ENCODE measurements at regions not wholly inside any gene's neighbourhood (a gene's known extent, or its start where the extent isn't known, plus 50 kb on each side); places are given as distances from the start of the nearest gene placed in this dataset.

GRCh38 chr15:23853286-23853685, 166.2 kb upstream of the NDN start:
- Histone ChIP-seq H3K9me3 (no peaks in the 10 kb centered on the region; the same call in 2 of the 3 replicates), H3K4me2 (no peak overlapping the region), H3K27ac (no peak overlapping the region), H3K4me1 (no peaks in the 10 kb centered on the region), H3K4me3 (no peak overlapping the region)
- ATAC-seq: no peak
- TF ChIP-seq E2F6 (IDR thresholded peaks at IDR 0.05; ENCODE audit: borderline replicate concordance, low read depth) (no peak), SREBF2 (IDR thresholded peaks at IDR 0.05) (no peak), MAX (IDR thresholded peaks at IDR 0.05) (no peak), PHF8 (IDR thresholded peaks at IDR 0.05; ENCODE audit: borderline replicate concordance, low read depth) (no peak), TFCP2L1 (CRISPR knock-in tag; IDR thresholded peaks at IDR 0.05) (no peak), FOSL2 (IDR thresholded peaks at IDR 0.05) (no peak), FOSL2 (CRISPR knock-in tag; IDR thresholded peaks at IDR 0.05) (no peak), NR3C1 (IDR thresholded peaks at IDR 0.05) (no peak), HMGXB4 (CRISPR knock-in tag; IDR thresholded peaks at IDR 0.05; ENCODE audit: borderline replicate concordance) (no peak), RFX5 (IDR thresholded peaks at IDR 0.05) (no peak)
- DNase-seq (ENCODE audit: low read depth in 1 of 2, low spot score in 1 of 2): no peak
- 19% methylated on average over 1 of the region's 1 CpG for WGBS (ENCODE audit: missing lambda C conversion rate)
- ChIA-PET CTCF (no interaction called here), POLR2A (no interaction called here)
- no peak for FAIRE-seq

- CTCF ChIA-PET: interaction anchor here (1.1 kb wide), 1 partner anchor 24 kb away, joined by 3 read pairs; no protein-coding TSS in a partner anchor
These were observed 167.3 kb upstream of the NDN start for GRCh38 chr15:23854203-23854911.

More at GRCh38 chr15:23854203-23854911, 167.3 kb upstream of the NDN start:
- WGBS (ENCODE audit: missing lambda C conversion rate): 8% methylated on average over 5 of the region's 5 CpGs
- no peak overlapping the region for H3K4me3 ChIP-seq
- H3K4me2 ChIP-seq: no peak overlapping the region
- POLR2A ChIA-PET: no interaction called here
- TF ChIP-seq KDM1A (IDR thresholded peaks at IDR 0.05; ENCODE audit: low read depth): no peak
- no peak for TF ChIP-seq JUN (IDR thresholded peaks at IDR 0.05)
- no peak for TF ChIP-seq RAD21 (conservative IDR thresholded peaks at IDR 0.05 in 1 of 2, IDR thresholded peaks at IDR 0.05 in 1 of 2)
- no peak for TF ChIP-seq RNF2 (IDR thresholded peaks at IDR 0.05; ENCODE audit: borderline replicate concordance, low read depth)
- no peak for TF ChIP-seq HMGXB4 (CRISPR knock-in tag; IDR thresholded peaks at IDR 0.05; ENCODE audit: borderline replicate concordance)
- TF ChIP-seq RARB (CRISPR knock-in tag; IDR thresholded peaks at IDR 0.05): no peak
- no peak for TF ChIP-seq TFCP2L1 (CRISPR knock-in tag; IDR thresholded peaks at IDR 0.05)
- no peak for TF ChIP-seq ESRRA (IDR thresholded peaks at IDR 0.05; ENCODE audit: borderline replicate concordance, low read length)
- TF ChIP-seq JUNB (IDR thresholded peaks at IDR 0.05): no peak
- no peak for TF ChIP-seq ZNF302 (CRISPR knock-in tag; IDR thresholded peaks at IDR 0.05)
- TF ChIP-seq ZC3H11A (IDR thresholded peaks at IDR 0.05): no peak
- TF ChIP-seq CTCF (IDR thresholded peaks at IDR 0.05): no peak
- TF ChIP-seq EHF (CRISPR knock-in tag; IDR thresholded peaks at IDR 0.05): no peak
- TF ChIP-seq GATA3 (IDR thresholded peaks at IDR 0.05; ENCODE audit: borderline replicate concordance): no peak
- no peak for TF ChIP-seq BHLHE40 (IDR thresholded peaks at IDR 0.05; ENCODE audit: low read depth, low read length)
- no peak for TF ChIP-seq SMC3 (IDR thresholded peaks at IDR 0.05)
- TF ChIP-seq PBX3 (IDR thresholded peaks at IDR 0.05): no peak
- no peak for TF ChIP-seq FOSL2 (IDR thresholded peaks at IDR 0.05)
- no peak for TF ChIP-seq FOSL2 (CRISPR knock-in tag; IDR thresholded peaks at IDR 0.05)
- TF ChIP-seq RFX5 (IDR thresholded peaks at IDR 0.05): no peak
- peak in 1 of 2 experiments; percentile 7; a peak in 1 of 6 replicates for ATAC-seq
- DNase-seq (ENCODE audit: low read depth in 1 of 2, low spot score in 1 of 2): no peak
- no peak overlapping the region for H3K27ac ChIP-seq
- no peaks in the 10 kb centered on the region for H3K9me3 ChIP-seq
- FAIRE-seq: no peak
- no peaks in the 10 kb centered on the region for H3K4me1 ChIP-seq
